Chondrocyte (in vitro differentiated cells): ENCODE measurements at regions not wholly inside any gene's neighbourhood (a gene's known extent, or its start where the extent isn't known, plus 50 kb on each side); places are given as distances from the start of the nearest gene placed in this dataset.

ENCODE experiments used
- DNase-seq: peaks from one replicate; pipeline ENCODE4 v3.0.0; 2021; ENCODE audit warnings: mixed read lengths, low spot score
- H3K27ac Mint-ChIP-seq: one replicate; pipeline ENCODE4 v1.8.0; 2021; ENCODE audit warnings: mild to moderate bottlenecking, moderate library complexity, mixed read lengths; ENCODE audit not compliant: unreplicated experiment
- H3K27me3 Mint-ChIP-seq: 2 replicates; pipeline ENCODE4 v1.8.0; 2021; ENCODE audit warnings: low read depth, mixed read lengths
- H3K36me3 Mint-ChIP-seq: 2 replicates; pipeline ENCODE4 v1.8.0; 2021; ENCODE audit warnings: low read depth, mixed read lengths
- H3K4me1 Mint-ChIP-seq: 2 replicates; pipeline ENCODE4 v1.8.0; 2021; ENCODE audit warnings: low read depth, mild to moderate bottlenecking, mixed read lengths
- H3K4me3 Mint-ChIP-seq: one replicate; pipeline ENCODE4 v1.8.0; 2021; ENCODE audit warnings: mild to moderate bottlenecking, moderate library complexity, mixed read lengths; ENCODE audit not compliant: unreplicated experiment
- H3K9me3 Mint-ChIP-seq: 2 replicates; pipeline ENCODE4 v1.8.0; 2021; ENCODE audit warnings: low read depth, mixed read lengths
- TF ChIP-seq, protein P1 (sequence below): fragments of 200-600 bp; sonication (generic); IDR thresholded peaks from 2 replicates; pipeline ENCODE4 v1.5.0; 2021; ENCODE audit warnings: antibody characterized with exemption, mild to moderate bottlenecking, moderate library complexity

DNA sequence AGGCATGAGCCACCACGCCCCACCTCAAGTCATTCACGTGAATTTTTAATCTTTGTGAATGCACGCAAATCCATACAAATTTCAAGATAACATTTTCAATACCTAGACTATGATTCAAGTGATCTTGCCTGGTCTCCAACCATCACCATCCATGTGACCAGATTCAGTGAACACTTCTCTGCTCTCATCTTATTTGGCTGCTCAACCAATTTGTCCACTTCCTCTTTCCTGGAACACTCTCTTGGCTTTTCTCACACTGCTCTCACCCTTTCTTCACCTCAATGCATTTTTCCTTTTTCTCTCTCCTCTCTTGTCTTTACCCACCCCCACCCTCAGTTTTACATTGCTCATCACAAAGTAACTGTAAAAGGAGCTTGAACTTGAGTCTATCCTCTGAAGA is 354.7 kb upstream of the KIF2A start:
- no peak overlapping the region for H3K4me3 Mint-ChIP-seq
- H3K27ac Mint-ChIP-seq: no peak overlapping the region
- no peaks in the 10 kb centered on the region for H3K9me3 Mint-ChIP-seq
- no peaks in the 10 kb centered on the region for H3K27me3 Mint-ChIP-seq
- no peak for DNase-seq
- TF ChIP-seq, protein P1, sequence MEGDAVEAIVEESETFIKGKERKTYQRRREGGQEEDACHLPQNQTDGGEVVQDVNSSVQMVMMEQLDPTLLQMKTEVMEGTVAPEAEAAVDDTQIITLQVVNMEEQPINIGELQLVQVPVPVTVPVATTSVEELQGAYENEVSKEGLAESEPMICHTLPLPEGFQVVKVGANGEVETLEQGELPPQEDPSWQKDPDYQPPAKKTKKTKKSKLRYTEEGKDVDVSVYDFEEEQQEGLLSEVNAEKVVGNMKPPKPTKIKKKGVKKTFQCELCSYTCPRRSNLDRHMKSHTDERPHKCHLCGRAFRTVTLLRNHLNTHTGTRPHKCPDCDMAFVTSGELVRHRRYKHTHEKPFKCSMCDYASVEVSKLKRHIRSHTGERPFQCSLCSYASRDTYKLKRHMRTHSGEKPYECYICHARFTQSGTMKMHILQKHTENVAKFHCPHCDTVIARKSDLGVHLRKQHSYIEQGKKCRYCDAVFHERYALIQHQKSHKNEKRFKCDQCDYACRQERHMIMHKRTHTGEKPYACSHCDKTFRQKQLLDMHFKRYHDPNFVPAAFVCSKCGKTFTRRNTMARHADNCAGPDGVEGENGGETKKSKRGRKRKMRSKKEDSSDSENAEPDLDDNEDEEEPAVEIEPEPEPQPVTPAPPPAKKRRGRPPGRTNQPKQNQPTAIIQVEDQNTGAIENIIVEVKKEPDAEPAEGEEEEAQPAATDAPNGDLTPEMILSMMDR: no peak
- H3K36me3 Mint-ChIP-seq: peaks cover 2% of the 10 kb centered on the region
- H3K4me1 Mint-ChIP-seq: peaks cover 15% of the 10 kb centered on the region

DNA sequence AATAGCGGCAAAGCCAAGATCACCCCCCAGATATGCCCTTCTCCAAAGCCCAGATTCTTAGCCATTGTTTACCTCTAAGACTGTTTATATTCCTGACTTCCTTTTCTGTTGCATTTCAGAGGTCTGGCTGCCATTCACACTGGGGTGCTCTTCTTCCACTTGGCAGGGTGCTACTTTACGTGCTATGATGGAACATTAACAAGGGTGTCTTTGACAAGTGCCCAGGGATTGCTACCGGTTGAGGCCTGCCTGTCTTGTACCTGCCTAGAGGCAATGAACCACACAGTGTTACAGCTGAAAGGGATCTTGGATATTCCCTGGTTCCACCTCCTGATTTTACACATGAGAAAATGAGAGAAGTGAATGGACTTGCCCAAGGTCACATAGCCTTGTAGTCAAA is 352.1 kb upstream of the KIF2A start:
- H3K27me3 Mint-ChIP-seq: no peaks in the 10 kb centered on the region
- H3K36me3 Mint-ChIP-seq: peaks cover 2% of the 10 kb centered on the region
- TF ChIP-seq, protein P1: no peak
- no peak overlapping the region for H3K27ac Mint-ChIP-seq
- H3K4me1 Mint-ChIP-seq: peaks cover 15% of the 10 kb centered on the region
- H3K4me3 Mint-ChIP-seq: no peak overlapping the region
- H3K9me3 Mint-ChIP-seq: peaks cover 2% of the 10 kb centered on the region
- DNase-seq: no peak

DNA sequence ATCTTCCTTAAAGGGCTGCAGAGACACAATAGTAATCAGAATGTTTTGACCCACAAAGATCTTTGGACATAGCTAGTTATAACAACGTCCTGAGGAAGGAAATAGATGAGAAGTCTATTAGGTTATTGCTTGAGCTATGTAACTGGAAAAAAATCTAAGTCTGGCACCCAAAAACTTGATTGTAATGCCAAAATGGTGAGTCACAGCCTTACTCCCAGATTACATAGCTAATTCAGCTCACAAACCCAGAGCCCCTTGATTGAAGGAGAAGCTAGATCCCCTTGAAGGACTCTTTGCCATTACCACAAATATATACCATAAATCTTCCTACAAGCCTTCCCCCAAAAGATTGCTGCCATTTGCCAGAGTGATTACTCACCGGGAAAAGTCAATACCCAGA is 341.8 kb upstream of the KIF2A start:
- peaks cover 12% of the 10 kb centered on the region for H3K4me1 Mint-ChIP-seq
- H3K4me3 Mint-ChIP-seq: no peak overlapping the region
- no peaks in the 10 kb centered on the region for H3K9me3 Mint-ChIP-seq
- H3K27me3 Mint-ChIP-seq: no peaks in the 10 kb centered on the region
- no peak for DNase-seq
- no peaks in the 10 kb centered on the region for H3K36me3 Mint-ChIP-seq
- no peak overlapping the region for H3K27ac Mint-ChIP-seq
- TF ChIP-seq, protein P1: no peak

DNA sequence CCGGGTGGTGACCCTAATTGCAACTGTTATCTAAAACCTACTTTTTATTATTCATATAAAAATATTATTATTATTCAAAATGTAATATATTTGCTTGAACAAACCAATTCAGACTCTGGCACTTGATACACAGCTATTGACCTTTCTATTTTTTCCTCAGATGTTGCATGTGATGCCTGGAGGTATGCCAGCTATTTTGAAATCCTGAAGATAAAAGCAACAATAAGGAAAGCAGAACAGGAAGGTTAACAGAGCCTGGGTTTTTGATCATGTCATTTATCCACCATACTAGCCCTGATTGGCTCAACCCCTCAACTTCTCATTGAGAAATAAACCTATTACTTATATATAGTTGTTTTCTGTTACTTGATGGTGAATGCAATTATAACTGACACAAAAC is 340.9 kb upstream of the KIF2A start:
- H3K27ac Mint-ChIP-seq: no peak overlapping the region
- no peaks in the 10 kb centered on the region for H3K27me3 Mint-ChIP-seq
- no peak for DNase-seq
- H3K9me3 Mint-ChIP-seq: no peaks in the 10 kb centered on the region
- TF ChIP-seq, protein P1: no peak
- no peaks in the 10 kb centered on the region for H3K36me3 Mint-ChIP-seq
- H3K4me3 Mint-ChIP-seq: no peak overlapping the region
- peaks cover 12% of the 10 kb centered on the region for H3K4me1 Mint-ChIP-seq

DNA sequence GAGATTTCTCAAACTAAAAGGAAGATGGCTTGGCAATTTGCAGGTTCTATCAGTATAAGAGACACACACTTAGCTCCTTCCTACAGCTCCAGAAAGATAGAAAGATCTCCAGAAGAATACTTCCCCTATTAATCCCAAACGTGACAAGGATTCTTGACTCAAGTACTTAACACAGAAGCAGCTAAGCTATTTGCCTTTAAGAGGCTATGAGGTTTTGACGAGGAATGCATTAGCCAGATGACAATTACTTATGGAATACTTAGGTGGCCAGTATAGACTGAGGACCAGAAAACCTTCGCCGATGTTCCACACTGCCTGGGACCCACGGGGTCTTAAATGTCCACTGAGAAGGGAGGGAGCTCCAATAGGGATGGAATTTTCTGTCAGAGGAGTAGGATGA is 340.5 kb upstream of the KIF2A start:
- no peaks in the 10 kb centered on the region for H3K27me3 Mint-ChIP-seq

More for the DNA sequence above, 340.5 kb upstream of the KIF2A start:
- TF ChIP-seq, protein P1: no peak
- Mint-ChIP-seq H3K9me3 (no peaks in the 10 kb centered on the region), H3K4me1 (peaks cover 12% of the 10 kb centered on the region), H3K4me3 (no peak overlapping the region), H3K27ac (no peak overlapping the region), H3K36me3 (no peaks in the 10 kb centered on the region)
- no peak for DNase-seq
